Gastroesophageal sphincter (tissue), 4 donors: ENCODE measurements at regions not wholly inside any gene's neighbourhood (a gene's known extent, or its start where the extent isn't known, plus 50 kb on each side); places are given as distances from the start of the nearest gene placed in this dataset.
"Not testable (repeated sequence)": the region's sequence is repeated elsewhere in the genome, so short reads cannot be mapped to it uniquely, and the experiment has no call there.

Experiments
- ATAC-seq: fragments of 150-250 bp; one replicate; pipeline ENCODE4 v1.9.1; 2016; ENCODE audit warnings: mild to moderate bottlenecking, moderate library complexity
- H3K27ac ChIP-seq, 4 donors: fragments of 200-600 bp; sonication (generic) in 3 of 4; 1 replicate in 3 of 4; 2 replicates in 1 of 4; pipeline ENCODE4 v1.5.1; 2016 to 2019
- H3K27me3 ChIP-seq: fragments of 200-600 bp; sonication (generic); one replicate; pipeline ENCODE4 v1.5.1; 2019
- H3K36me3 ChIP-seq, 2 donors: fragments of 200-600 bp; sonication (generic); one replicate each; pipeline ENCODE4 v1.5.1; 2019; ENCODE audit warnings: control low read depth in 1 of 2
- H3K4me1 ChIP-seq, 3 donors: fragments of 200-600 bp; sonication (generic); 1 replicate in 2 of 3; 2 replicates in 1 of 3; pipeline ENCODE4 v1.5.1; 2016 to 2019; ENCODE audit warnings: control low read depth in 2 of 3
- H3K4me3 ChIP-seq, 2 donors: fragments of 200-600 bp; sonication (generic); one replicate each; pipeline ENCODE4 v1.5.1; 2019; ENCODE audit warnings: mild to moderate bottlenecking in 1 of 2, moderate library complexity in 1 of 2
- H3K9me3 ChIP-seq, 3 donors: fragments of 200-600 bp; sonication (generic); one replicate each; pipeline ENCODE4 v1.5.1; 2017 to 2019; ENCODE audit warnings: control low read depth in 2 of 3
- CTCF ChIP-seq, 4 experiments: fragments of 200-600 bp in 2 of 4; fragments of 450-650 bp in 2 of 4; sonication (generic) in 1 of 4; IDR thresholded peaks; one replicate each; pipeline ENCODE4 v1.5.1; 2017 to 2019; ENCODE audit warnings: antibody characterized with exemption in 4 of 4, mild to moderate bottlenecking in 2 of 4, moderate library complexity in 2 of 4
- EP300 ChIP-seq: sonication (generic); formaldehyde crosslinking; IDR thresholded peaks from one replicate; pipeline ENCODE4 v1.6.1; 2017; ENCODE audit warnings: antibody characterized with exemption, mild to moderate bottlenecking
- POLR2A ChIP-seq, 2 donors: fragments of 450-650 bp; IDR thresholded peaks; one replicate each; pipeline ENCODE4 v1.6.1; 2017; ENCODE audit warnings: antibody characterized with exemption in 2 of 2, mild to moderate bottlenecking in 2 of 2, moderate library complexity in 1 of 2
- POLR2AphosphoS5 ChIP-seq: sonication (generic); formaldehyde crosslinking; IDR thresholded peaks from one replicate; pipeline ENCODE4 v1.6.1; 2017; ENCODE audit warnings: antibody characterized with exemption
- WGBS, 2 donors: methylation state at CpG; one replicate each; pipeline ENCODE4 v1.1.5; 2018; ENCODE audit warnings: low coverage in 1 of 2; 5-methylcytosine and 5-hydroxymethylcytosine counted together

GRCh38 chr3:5505163-5505562 lies 317.7 kb downstream of the EDEM1 start:
- Histone ChIP-seq H3K4me1 (no peaks in the 10 kb centered on the region), H3K27ac (no peak overlapping the region), H3K9me3 (peaks cover 0 to 15% (median 0%) of the 10 kb centered on the region in 3 donors), H3K4me3 (no peak overlapping the region), H3K36me3 (no peaks in the 10 kb centered on the region), H3K27me3 (peaks cover 2% of the 10 kb centered on the region)
- ATAC-seq = no peak
- no peak for TF ChIP-seq POLR2A (IDR thresholded peaks at IDR 0.05)
- TF ChIP-seq POLR2AphosphoS5 = no peak
- TF ChIP-seq EP300 = no peak
- TF ChIP-seq CTCF (IDR thresholded peaks at IDR 0.05) = no peak
- 92 to 94% methylated on average over 3 of the region's 3 CpGs for WGBS, 2 donors

- no peaks in the 10 kb centered on the region for H3K4me1 ChIP-seq
- ATAC-seq = no peak
- no peak overlapping the region for H3K4me3 ChIP-seq
- TF ChIP-seq CTCF (IDR thresholded peaks at IDR 0.05) (no peak), EP300 (no peak), POLR2A (IDR thresholded peaks at IDR 0.05) (no peak), POLR2AphosphoS5 (no peak)
- H3K27ac ChIP-seq = no peak overlapping the region
- H3K9me3 ChIP-seq = peaks cover 0 to 18% (median 0%) of the 10 kb centered on the region in 3 donors
- WGBS, 2 donors = 58 to 73% methylated on average over 2 of the region's 2 CpGs
- no peaks in the 10 kb centered on the region for H3K36me3 ChIP-seq
- H3K27me3 ChIP-seq = peaks cover 7% of the 10 kb centered on the region
Observed at GRCh38 chr3:5505997-5506396, 318.5 kb downstream of the EDEM1 start.

GRCh38 chr3:5508860-5509259 lies 321.4 kb downstream of the EDEM1 start:
- H3K9me3 ChIP-seq = peaks cover 0 to 39% (median 0%) of the 10 kb centered on the region in 3 donors
- 77 to 88% methylated on average over 3 of the region's 3 CpGs for WGBS, 2 donors
- not testable (repeated sequence) for H3K4me1 ChIP-seq, ATAC-seq, H3K36me3 ChIP-seq, H3K4me3 ChIP-seq, H3K27me3 ChIP-seq, H3K27ac ChIP-seq

DNA sequence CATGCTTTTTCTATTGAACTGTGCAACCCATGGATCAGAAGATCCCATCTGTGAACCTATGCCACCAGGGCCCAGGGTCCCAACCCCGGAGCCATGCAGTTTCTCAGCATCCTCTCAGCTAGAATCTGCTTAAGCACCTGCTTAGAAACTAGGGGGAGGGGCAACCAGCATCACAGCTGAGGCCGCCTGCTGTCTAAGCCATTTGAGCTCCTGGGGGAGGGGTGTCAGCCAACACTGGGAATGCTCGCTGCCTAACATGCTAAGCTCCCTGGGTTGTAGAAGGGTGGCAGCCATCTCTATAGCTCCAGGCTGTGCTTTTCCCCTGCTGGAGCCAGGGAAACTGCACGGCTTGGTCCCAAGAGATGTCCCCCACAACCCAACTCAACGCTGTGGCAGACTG lies 322.8 kb downstream of the EDEM1 start:
- TF ChIP-seq CTCF (IDR thresholded peaks at IDR 0.05) (no peak), POLR2A (IDR thresholded peaks at IDR 0.05) (no peak), EP300 (no peak), POLR2AphosphoS5 (no peak)
- Histone ChIP-seq H3K27me3 (peaks cover 7% of the 10 kb centered on the region), H3K9me3 (peaks cover 0 to 53% (median 0%) of the 10 kb centered on the region in 3 donors), H3K36me3 (no peaks in the 10 kb centered on the region), H3K4me3 (no peak overlapping the region), H3K4me1 (no peaks in the 10 kb centered on the region), H3K27ac (no peak overlapping the region)
- ATAC-seq = no peak
- WGBS, 2 donors = no CpG with 5 or more reads among the region's 5 CpGs

DNA sequence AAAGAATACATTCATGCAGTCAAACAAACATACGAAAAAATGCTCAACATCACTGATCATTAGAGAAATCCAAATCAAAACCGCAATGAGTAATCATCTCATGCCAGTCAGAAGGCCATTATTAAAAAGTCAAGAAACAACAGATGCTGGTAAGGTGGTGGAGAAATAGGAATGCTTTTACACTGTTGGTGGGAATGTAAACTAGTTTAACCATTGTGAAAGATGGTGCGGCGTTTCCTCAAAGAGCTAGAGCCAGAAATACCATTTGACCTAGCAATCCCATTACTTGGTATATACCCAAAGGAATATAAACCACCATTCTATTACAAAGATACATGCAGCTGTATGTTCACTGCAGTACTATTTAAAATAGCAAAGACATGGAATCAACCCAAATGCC lies 330.4 kb downstream of the EDEM1 start:
- H3K9me3 ChIP-seq = peaks cover 0 to 36% (median 0%) of the 10 kb centered on the region in 3 donors
- TF ChIP-seq POLR2A (IDR thresholded peaks at IDR 0.05) (no peak), EP300 (no peak), POLR2AphosphoS5 (no peak), CTCF (IDR thresholded peaks at IDR 0.05) (no peak)
- no peak for ATAC-seq
- H3K4me1 ChIP-seq = no peaks in the 10 kb centered on the region
- 86 to 89% methylated on average over 4 of the region's 4 CpGs for WGBS, 2 donors
- H3K4me3 ChIP-seq = no peak overlapping the region
- no peaks in the 10 kb centered on the region for H3K27me3 ChIP-seq
- no peaks in the 10 kb centered on the region for H3K36me3 ChIP-seq
- H3K27ac ChIP-seq = no peak overlapping the region

GRCh38 chr3:5520237-5520636 lies 332.7 kb downstream of the EDEM1 start:
- no peaks in the 10 kb centered on the region for H3K27me3 ChIP-seq
- no peak overlapping the region for H3K4me3 ChIP-seq
- 71 to 81% methylated on average over 5 of the region's 5 CpGs for WGBS, 2 donors
- TF ChIP-seq POLR2AphosphoS5 (no peak), EP300 (no peak), CTCF (IDR thresholded peaks at IDR 0.05) (no peak)
- H3K4me1 ChIP-seq = no peaks in the 10 kb centered on the region
- peaks cover 0 to 13% (median 0%) of the 10 kb centered on the region in 3 donors for H3K9me3 ChIP-seq
- no peaks in the 10 kb centered on the region for H3K36me3 ChIP-seq
- ATAC-seq = no peak
- H3K27ac ChIP-seq = no peak overlapping the region
